HG02870 (cell line): ENCODE measurements at regions not wholly inside any gene's neighbourhood (a gene's known extent, or its start where the extent isn't known, plus 50 kb on each side); places are given as distances from the start of the nearest gene placed in this dataset.

Experiments used
- ATAC-seq: cut with Tn5 transposase; IDR thresholded peaks from one replicate; pipeline ENCODE4 v1.9.1; 2021; ENCODE audit warnings: mild to moderate bottlenecking, moderate library complexity; ENCODE audit not compliant: unreplicated experiment

DNA sequence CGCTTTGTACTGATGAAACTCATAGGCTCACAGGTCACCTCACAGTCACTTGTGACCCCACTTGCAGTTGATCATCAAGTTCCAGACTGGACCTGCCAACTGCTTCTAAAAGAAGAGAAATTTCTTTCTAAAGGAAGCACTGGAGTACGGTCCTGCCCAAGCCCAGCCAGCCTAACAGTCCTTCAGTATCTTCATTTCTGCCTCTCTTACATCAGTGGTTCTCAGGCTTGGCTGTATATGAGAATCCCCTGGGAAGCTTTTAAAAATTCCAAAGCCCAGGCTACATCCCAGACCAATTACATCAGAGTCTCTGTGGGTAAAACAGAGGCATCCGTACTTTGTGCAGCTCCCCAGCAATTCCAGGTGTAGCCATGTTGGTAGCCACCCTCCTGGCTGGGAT, 282.1 kb downstream of the NFIB start:
- no peak for ATAC-seq

GRCh38 chr9:14031060-14031414, 282.9 kb downstream of the NFIB start:
- no peak for ATAC-seq

DNA sequence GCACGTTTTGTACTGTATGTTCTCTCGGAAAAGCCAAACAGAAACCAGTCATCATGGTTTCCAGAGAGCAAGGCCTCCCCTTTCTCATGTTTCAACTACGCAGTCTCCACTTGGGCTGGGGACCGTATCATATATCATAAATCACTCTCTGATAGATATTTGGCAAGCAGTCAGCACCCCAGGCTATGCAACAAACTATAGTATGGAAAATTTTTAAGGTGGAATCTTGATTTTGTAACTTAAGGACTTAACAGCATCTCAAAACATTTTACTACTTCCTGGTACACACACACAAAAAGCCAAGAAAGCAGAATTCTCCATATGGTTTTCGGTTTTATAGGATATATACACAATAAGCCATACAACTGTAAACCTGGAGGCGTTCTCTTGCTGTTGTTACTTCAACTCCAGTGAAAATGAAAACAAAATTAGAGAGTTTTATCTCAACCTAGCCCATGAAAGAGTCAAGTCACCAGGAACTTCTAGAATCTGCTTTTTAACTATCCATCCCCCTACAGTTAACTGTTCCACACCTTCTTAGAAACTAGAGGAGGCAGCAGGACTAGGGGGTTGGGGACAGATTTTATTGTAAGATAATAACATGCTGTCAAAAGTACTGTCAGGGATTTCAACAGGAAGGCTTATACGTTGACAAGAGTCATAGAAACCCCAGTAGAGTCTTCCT, 283.4 kb downstream of the NFIB start:
- ATAC-seq = no peak

DNA sequence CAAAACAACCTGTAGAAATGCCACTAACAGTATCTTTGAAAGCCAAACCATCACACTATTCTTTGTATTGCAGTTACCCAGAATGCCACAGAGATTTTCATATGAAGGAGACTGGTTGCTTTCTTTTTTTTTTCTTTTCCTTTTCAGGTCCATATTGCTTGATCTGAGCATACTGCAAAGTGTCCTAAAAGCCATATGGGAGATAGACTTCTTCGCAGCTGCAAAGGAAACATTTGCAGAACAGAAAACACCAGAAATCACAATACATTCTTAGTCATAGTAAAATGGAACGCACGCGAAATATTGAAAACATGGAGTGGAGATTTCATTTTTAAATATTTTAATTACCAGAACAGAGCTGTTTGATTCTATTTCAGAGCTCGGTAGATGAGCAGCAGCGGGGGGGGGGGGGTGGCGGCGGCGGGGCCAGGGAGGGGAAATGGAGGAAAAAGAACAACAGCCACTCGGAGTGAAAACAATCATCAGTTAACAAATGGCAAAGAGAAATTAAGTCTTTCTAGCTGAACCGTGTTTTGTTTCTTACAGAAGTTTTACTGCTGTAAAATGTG, 284.1 kb downstream of the NFIB start:
- ATAC-seq = no peak

DNA sequence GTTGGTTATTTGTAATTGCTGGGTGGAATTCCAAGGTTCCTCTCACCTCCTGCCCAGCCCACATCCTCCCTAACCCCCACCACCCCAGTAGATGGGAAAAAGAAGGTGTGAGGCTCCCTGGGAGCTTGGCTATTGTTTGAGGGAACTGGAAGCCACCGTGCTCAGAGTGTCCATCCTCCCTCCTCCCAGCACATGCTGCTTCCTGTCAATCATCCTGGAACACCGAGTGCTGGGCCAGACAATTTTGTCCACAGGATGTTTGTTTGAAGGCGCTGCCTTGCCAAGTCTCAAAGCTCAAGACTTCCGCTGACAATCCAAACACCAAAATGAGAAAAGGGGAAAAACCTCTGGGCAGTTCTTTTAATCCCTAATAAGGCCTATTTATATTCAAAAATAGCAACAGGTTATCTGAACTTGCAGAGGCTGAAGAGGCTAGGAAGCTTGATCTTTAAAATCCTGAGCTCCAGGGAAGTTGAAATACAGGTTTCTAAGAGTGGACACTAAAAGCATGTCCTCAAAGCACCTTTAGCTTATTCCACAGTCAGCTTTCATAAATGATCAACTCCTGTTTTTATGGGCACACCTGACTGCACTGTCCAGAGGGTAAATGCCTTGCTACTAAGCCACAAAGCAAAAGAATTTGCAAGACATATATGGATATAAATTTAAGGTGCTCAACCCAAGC, 286.7 kb downstream of the NFIB start:
- ATAC-seq = no peak

DNA sequence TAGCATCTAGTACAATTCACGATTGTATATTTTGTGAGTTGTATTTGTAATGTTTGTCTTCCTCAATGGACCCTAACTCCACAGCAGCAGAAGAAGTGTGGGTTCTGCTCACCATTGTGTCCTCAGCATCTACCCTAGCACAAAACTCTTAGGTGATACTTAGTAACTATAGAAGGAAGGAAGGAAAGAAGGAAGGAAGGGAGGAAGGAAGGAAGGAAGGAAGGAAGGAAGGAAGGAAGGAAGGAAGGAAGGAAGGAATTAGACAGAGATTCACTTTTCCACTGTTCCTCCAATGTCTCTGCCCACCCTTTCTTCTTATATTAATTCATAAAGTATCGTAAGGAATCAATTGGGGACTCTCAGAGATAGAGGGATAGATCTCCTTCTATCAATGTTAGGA, 288.2 kb downstream of the NFIB start:
- no peak for ATAC-seq

- ATAC-seq = no peak
These were observed 290.7 kb downstream of the NFIB start for GRCh38 chr9:14023285-14023684.

DNA sequence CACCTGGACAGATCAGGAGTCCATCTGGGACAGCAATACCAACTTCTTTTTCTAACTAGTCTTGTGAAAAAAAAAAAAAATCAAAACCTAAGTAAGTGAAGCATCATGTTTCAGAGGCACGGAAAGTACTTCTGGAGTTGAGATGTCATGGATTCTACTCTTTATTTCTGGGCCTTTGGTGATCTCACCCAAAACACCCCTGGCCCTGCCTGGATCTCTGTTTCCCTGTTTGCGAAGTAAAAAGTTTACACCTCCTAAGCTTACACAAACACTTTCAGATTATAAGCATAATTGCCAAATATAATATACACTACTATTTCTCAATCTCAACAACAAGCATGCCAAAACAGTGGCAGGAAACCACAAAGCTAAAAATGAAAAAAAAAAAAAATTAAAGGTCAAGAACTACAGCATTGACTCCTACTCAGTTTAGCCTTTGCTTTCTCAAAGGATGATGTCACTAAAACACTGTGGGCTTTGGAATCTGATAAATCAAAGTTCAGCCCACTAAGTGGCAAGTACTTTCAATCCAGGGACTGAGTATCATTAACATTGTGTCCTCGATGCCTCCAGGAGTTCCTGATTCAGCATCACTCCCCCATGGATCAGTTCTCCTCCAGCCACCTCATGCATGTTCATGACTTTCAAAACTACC, 291.9 kb downstream of the NFIB start:
- no peak for ATAC-seq

DNA sequence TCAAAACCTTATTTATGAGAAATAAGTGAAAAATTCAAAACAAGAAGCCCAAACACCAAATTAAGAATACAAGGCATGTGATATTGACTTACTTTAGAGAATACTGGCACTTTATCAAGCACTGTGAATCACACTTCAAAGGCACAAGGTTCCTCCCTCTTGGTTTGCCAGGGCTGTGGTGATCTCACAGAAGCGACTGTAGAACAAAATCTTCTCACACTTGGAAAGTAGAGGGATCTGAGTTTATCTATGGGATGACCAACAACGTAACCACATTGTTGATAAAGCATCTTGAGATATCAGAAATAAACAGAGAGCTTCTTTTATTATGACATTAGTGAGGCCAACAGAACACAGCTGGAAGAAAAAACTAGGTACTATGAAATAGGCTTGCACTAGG, 295.9 kb downstream of the NFIB start:
- ATAC-seq = no peak

DNA sequence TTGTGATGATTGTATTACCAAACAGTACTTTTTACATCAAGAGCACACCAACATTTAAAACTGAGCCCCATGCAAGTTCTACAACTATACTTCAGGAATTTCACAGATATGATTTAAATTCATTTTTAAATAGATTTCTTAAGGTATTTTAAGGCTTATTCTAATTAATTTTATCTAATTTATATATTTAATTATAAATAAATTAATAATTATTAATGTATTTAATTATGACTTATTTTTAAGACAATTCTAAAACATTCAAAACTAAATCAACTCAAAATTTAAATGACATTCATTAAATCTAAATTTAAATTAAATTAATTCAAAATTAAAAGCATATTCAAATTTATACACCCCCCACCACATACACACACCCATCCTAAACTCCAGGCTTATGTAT, 299.2 kb downstream of the NFIB start:
- ATAC-seq = no peak

DNA sequence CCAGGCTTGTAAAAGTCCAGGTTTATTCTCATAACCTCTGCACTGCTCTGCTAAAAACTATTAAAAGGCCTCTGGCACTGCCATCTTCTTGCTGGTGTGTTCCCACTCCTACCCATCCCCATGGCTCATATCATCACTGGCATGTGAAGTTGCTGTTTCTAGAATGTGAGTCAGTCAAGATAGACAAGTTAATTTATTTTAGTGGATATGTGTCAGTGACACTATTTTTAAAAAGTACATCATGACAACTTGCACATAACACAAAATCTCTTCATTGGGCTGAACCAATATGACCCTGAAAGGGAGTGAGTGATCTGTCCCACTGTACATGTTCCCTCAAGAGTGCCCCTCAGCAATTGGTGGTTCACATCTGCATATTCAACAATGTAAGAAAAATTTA, 299.7 kb downstream of the NFIB start:
- no peak for ATAC-seq

DNA sequence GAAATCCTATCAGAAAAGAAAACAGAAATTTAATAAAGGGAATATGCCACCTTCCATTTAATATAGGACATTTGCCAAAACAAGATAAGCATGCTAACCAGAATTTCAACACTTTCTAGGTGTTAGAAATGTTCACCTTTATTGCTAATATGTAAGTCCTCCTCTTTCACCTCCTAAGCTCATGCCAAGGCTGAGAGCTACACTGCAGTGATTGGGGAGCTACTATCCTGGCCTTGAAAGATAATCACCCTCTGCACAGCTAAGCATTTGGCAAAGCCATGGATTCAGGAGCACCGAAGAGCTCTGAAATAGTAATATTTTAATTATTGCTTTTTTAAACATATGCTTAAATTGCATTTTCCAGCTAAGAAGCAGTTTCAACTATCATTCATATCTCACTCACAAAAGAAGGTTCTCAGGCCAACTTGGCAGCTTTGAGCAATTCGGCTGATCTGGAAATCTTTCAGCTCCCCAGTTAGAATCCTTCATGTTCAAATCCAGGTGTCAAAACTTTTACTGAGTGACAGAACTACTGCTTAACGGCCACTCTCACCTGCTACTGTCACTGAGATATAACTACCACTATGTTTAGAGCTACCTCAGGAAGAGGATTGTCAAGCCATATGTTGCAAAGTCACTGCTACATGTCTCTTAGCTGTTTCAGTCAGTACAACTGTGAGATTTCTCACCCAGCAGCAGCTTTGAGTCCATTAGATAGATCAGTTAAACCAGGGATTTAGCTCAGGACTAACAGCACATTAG, 302.0 kb downstream of the NFIB start:
- ATAC-seq = no peak

GRCh38 chr9:14007190-14007769, 306.7 kb downstream of the NFIB start:
- no peak for ATAC-seq

- no peak for ATAC-seq
These were observed 307.4 kb downstream of the NFIB start for GRCh38 chr9:14006386-14007187.

- ATAC-seq = no peak
These were observed 309.8 kb downstream of the NFIB start for GRCh38 chr9:14004110-14004509.

GRCh38 chr9:13994240-13994639, 319.7 kb downstream of the NFIB start:
- ATAC-seq = no peak

- no peak for ATAC-seq
These were observed 320.2 kb downstream of the NFIB start for GRCh38 chr9:13993632-13994185.

DNA sequence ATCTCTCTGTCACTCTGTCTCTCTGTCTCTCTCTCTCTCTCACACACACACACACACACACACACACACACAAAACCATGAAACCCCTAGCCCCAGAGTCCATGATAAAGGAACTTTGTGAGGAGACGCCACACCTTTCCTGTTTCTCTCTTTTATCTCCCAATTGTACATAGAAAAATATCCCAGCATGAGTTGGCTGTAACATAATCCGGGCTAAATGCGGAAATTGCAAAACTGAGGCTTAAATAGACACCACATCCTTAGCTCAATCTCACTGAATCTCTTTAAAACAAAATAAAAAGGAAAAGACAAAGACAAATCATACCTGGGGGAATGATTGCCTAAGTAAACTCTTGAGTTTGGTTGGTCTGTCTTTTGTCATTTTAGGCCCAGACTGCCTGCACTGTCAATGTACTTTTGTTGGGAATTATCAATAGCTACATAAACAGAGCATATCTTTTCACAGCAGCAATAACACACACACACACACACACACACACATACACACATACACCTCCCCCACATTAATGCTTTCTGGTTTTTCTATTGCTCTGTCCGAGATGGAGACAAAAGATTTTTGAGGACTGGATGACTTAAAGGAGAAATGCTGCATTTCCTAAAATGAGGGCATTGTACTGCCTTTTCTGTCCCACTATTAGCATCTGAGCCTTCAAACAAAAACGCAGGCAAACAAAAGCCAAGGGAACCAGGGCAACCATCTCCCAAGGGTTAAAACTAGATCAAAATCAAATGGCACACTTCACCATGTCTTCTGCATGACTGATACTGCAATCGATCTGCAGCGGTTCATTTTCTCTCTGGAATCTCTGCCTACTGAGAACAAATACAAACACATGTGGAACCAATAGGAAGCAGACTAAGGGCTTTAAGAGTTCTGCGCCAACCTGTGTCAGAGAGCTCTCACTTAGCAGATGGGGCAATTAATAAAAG, 321.5 kb downstream of the NFIB start:
- no peak for ATAC-seq

DNA sequence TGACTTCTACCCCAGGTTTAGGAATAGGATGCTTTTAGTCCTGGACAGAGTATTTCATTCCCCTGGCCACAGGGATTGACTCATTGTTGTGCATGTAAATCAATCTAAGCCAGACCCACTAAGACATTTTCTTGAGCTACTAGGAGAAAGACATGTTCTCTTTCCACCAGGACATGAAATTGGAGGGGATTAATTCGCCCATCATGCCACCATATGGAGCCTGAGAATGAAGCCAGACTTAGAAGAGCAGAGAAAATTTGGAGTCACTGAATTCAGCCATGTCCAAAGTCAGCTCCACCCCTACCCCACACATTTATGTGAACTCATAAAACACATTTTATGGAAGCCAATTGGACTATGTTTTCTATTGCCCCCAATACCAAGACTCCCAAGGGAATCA, 322.5 kb downstream of the NFIB start:
- no peak for ATAC-seq
